ENCODE measurements at regions not wholly inside any gene's neighbourhood (a gene's known extent, or its start where the extent isn't known, plus 50 kb on each side); places are given as distances from the start of the nearest gene placed in this dataset. TPM values are rescaled to one million over a fixed set of nuclear protein-coding genes. Genes with fewer than 3 reads are reported as not detected.

DNA sequence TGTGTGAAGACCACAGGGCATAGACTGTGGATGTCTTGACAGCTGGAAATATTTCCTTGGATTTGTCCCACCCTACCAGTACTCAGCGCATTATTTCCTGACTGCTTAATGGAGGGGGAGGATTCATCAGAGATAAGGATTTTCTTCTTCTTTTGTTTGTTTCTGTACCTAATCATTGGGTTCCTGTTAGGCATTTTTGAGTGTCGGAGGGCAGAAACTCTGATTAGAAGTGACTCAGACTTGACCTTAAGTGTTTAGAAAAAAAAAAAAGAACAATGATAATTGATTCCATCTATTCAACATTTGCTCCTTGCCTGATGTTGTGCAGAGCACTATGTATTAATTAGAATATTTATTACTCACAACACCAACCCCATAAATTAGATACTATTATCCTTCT is 78.5 kb upstream of the SYNPR start:
- no peak overlapping the region for H3K4me3 ChIP-seq (ENCODE audit: low read depth, low read length)
- no peak for DNase-seq (ENCODE audit: low read depth, low spot score)
- no peaks in the 10 kb centered on the region for H3K9me3 ChIP-seq (ENCODE audit: control insufficient read depth, insufficient read depth, low read length)
- H3K27ac ChIP-seq (ENCODE audit: low read depth, low read length) = no peak overlapping the region
- no peaks in the 10 kb centered on the region for H3K27me3 ChIP-seq (ENCODE audit: control insufficient read depth, insufficient read depth, low read length)
- TF ChIP-seq, protein P1, sequence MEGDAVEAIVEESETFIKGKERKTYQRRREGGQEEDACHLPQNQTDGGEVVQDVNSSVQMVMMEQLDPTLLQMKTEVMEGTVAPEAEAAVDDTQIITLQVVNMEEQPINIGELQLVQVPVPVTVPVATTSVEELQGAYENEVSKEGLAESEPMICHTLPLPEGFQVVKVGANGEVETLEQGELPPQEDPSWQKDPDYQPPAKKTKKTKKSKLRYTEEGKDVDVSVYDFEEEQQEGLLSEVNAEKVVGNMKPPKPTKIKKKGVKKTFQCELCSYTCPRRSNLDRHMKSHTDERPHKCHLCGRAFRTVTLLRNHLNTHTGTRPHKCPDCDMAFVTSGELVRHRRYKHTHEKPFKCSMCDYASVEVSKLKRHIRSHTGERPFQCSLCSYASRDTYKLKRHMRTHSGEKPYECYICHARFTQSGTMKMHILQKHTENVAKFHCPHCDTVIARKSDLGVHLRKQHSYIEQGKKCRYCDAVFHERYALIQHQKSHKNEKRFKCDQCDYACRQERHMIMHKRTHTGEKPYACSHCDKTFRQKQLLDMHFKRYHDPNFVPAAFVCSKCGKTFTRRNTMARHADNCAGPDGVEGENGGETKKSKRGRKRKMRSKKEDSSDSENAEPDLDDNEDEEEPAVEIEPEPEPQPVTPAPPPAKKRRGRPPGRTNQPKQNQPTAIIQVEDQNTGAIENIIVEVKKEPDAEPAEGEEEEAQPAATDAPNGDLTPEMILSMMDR (IDR thresholded peaks at IDR 0.05; ENCODE audit: low read depth, low read length) = no peak
- CTCF ChIA-PET = interaction anchor here (1.3 kb wide), 1 partner anchor 578 kb away, joined by 4 read pairs; no protein-coding TSS in a partner anchor
- POLR2A ChIA-PET = no interaction called here

- no peak for DNase-seq (ENCODE audit: low read depth, low spot score)
- ChIA-PET POLR2A (no interaction called here), CTCF (interaction anchor here (1.8 kb wide), 1 partner anchor 9 kb away, joined by 5 read pairs; no protein-coding TSS in a partner anchor)
- Histone ChIP-seq H3K4me3 (ENCODE audit: low read depth, low read length) (no peak overlapping the region), H3K27me3 (ENCODE audit: control insufficient read depth, insufficient read depth, low read length) (no peaks in the 10 kb centered on the region), H3K9me3 (ENCODE audit: control insufficient read depth, insufficient read depth, low read length) (no peaks in the 10 kb centered on the region), H3K27ac (ENCODE audit: low read depth, low read length) (no peak overlapping the region)
- TF ChIP-seq, protein P1 (IDR thresholded peaks at IDR 0.05; ENCODE audit: low read depth, low read length) = no peak
Measured at GRCh38 chr3:63202529-63202928, 75.6 kb upstream of the SYNPR start.

DNA sequence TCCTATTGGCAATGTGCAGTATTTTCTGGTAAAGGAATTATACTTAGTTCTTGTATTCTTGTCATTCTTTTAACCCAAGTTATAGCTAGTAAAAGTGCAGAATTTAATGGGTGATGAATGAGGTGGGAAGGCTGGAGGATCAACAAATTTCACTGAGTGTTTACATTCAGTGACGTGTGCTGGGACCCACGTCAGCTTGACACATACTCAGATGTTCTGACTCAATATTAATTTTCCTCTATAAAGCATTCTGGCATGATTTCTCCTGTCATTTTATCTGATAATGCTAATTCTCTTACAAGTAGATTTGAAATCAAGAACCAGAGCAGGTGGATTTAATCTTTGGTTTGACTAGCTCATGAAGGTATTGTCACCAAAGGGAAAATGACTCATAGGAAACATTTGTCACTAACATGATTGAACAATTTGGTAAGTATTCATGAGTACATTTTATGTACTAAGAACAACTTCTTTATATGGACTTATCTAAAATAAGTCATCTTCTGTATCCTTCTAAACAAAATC is 71.0 kb upstream of the SYNPR start:
- Histone ChIP-seq H3K27me3 (ENCODE audit: control insufficient read depth, insufficient read depth, low read length) (no peaks in the 10 kb centered on the region), H3K27ac (ENCODE audit: low read depth, low read length) (no peak overlapping the region), H3K4me3 (ENCODE audit: low read depth, low read length) (no peak overlapping the region), H3K9me3 (ENCODE audit: control insufficient read depth, insufficient read depth, low read length) (no peaks in the 10 kb centered on the region)
- ChIA-PET POLR2A (no interaction called here), CTCF (no interaction called here)
- TF ChIP-seq, protein P1 (IDR thresholded peaks at IDR 0.05; ENCODE audit: low read depth, low read length) = no peak
- DNase-seq (ENCODE audit: low read depth, low spot score) = no peak

DNA sequence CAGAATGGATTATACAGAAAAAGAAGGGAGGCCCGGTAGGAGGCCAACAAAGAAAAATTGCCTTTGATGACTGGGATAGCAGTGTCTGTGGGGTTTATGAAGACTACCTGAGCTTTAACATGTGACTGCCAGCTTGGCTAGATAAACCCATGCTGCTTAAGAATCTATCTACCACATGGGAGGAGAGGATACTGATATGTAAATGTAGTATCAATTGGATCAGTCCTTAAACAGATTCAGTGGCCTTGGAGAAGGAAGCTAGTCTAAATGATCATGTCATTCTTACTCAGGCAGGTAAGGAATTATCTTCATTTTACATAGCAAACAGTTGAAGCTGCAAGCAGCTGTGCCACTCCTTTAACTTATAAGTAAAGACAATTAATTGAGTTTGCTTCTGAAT is 50.0 kb upstream of the SYNPR start:
- DNase-seq (ENCODE audit: low read depth, low spot score) = no peak
- POLR2A ChIA-PET = no interaction called here
- TF ChIP-seq, protein P1 (IDR thresholded peaks at IDR 0.05; ENCODE audit: low read depth, low read length) = no peak
- Histone ChIP-seq H3K9me3 (ENCODE audit: control insufficient read depth, insufficient read depth, low read length) (no peaks in the 10 kb centered on the region), H3K4me3 (ENCODE audit: low read depth, low read length) (no peak overlapping the region), H3K27me3 (ENCODE audit: control insufficient read depth, insufficient read depth, low read length) (no peaks in the 10 kb centered on the region), H3K27ac (ENCODE audit: low read depth, low read length) (no peak overlapping the region)
- CTCF ChIA-PET = interaction anchor here (0.5 to 3.6 kb wide), 3 partner anchors 605 to 966 kb away, joined by 3 to 18 read pairs (median 4); no protein-coding TSS in a partner anchor

Small RNA genes lying in the stretch of these regions (small RNA-seq; reads per million reads assigned to genes)
- not detected for gene UBL5P3 (ENCODE audit: insufficient read length, low read depth)

Data from AG04450 (cell line).